GM23248 (cell line): ENCODE measurements at regions not wholly inside any gene's neighbourhood (a gene's known extent, or its start where the extent isn't known, plus 50 kb on each side); places are given as distances from the start of the nearest gene placed in this dataset.

Experiments
- DNase-seq: peaks from one replicate; pipeline ENCODE4 v3.0.0-alpha.2; 2015
- H2AFZ ChIP-seq: fragments of 200-600 bp; sonication (generic); 2 replicates; pipeline ENCODE4 v1.6.1; 2016; ENCODE audit warnings: antibody characterized with exemption
- H3F3A ChIP-seq: fragments of 200-600 bp; sonication (generic); 2 replicates; pipeline ENCODE4 v1.6.1; 2016; ENCODE audit warnings: mild to moderate bottlenecking, antibody characterized with exemption, mixed run types; ENCODE audit not compliant: insufficient read depth
- H3K27ac ChIP-seq: fragments of 200-600 bp; sonication (generic); 2 replicates; pipeline ENCODE4 v1.5.1; 2016; ENCODE audit warnings: mild to moderate bottlenecking
- H3K27me3 ChIP-seq: fragments of 200-600 bp; sonication (generic); replicated peaks from 2 replicates; pipeline ENCODE4 v1.6.1; 2016; ENCODE audit warnings: mild to moderate bottlenecking; ENCODE audit not compliant: insufficient read depth
- H3K36me3 ChIP-seq: fragments of 200-600 bp; sonication (generic); 2 replicates; pipeline ENCODE4 v1.6.1; 2016; ENCODE audit warnings: low read depth, mild to moderate bottlenecking
- H3K4me1 ChIP-seq: fragments of 200-600 bp; sonication (generic); 2 replicates; pipeline ENCODE4 v1.6.1; 2016; ENCODE audit warnings: mild to moderate bottlenecking; ENCODE audit not compliant: insufficient read depth
- H3K4me2 ChIP-seq: fragments of 200-600 bp; sonication (generic); one replicate; pipeline ENCODE4 v1.6.1; 2016; ENCODE audit warnings: mild to moderate bottlenecking; ENCODE audit not compliant: unreplicated experiment
- H3K4me3 ChIP-seq: fragments of 200-600 bp; sonication (generic); 2 replicates; pipeline ENCODE4 v1.5.1; 2016; ENCODE audit warnings: mild to moderate bottlenecking
- H3K79me2 ChIP-seq: fragments of 200-600 bp; sonication (generic); 2 replicates; pipeline ENCODE4 v1.6.1; 2016; ENCODE audit warnings: mild to moderate bottlenecking; ENCODE audit not compliant: insufficient read depth
- H3K9ac ChIP-seq: fragments of 200-600 bp; sonication (generic); 2 replicates; pipeline ENCODE4 v1.6.1; 2016; ENCODE audit warnings: mild to moderate bottlenecking
- H3K9me2 ChIP-seq: fragments of 200-600 bp; sonication (generic); 2 replicates; pipeline ENCODE4 v1.6.1; 2016; ENCODE audit warnings: mixed run types, mild to moderate bottlenecking, moderate library complexity; ENCODE audit not compliant: insufficient read depth
- H3K9me3 ChIP-seq: fragments of 200-600 bp; sonication (generic); one replicate; pipeline ENCODE4 v1.6.1; 2017; ENCODE audit warnings: low read depth
- H4K20me1 ChIP-seq: fragments of 200-600 bp; sonication (generic); 2 replicates; pipeline ENCODE4 v1.6.0; 2016; ENCODE audit not compliant: insufficient read depth
- EZH2 ChIP-seq: fragments of 200-600 bp; sonication (generic); IDR thresholded peaks from 2 replicates; pipeline ENCODE4 v1.6.1; 2018; ENCODE audit warnings: antibody characterized with exemption, mild to moderate bottlenecking; ENCODE audit not compliant: insufficient read depth, poor library complexity, severe bottlenecking
- EZH2phosphoT487 ChIP-seq: fragments of 200-600 bp; sonication (generic); IDR thresholded peaks from 2 replicates; pipeline ENCODE4 v1.6.1; 2018; ENCODE audit warnings: antibody characterized with exemption, moderate library complexity, mild to moderate bottlenecking, low read depth; ENCODE audit not compliant: insufficient read depth
- WGBS, 2 experiments: methylation state at CpG; one replicate each; pipeline ENCODE4 v1.1.6; 2015 to 2017; ENCODE audit warnings: low lambda C conversion rate in 2 of 2, low coverage in 1 of 2; ENCODE audit errors: missing lambda C conversion rate in 2 of 2; 5-methylcytosine and 5-hydroxymethylcytosine counted together
- in situ Hi-C: fragments of 300-500 bp; cut with MboI; formaldehyde crosslinking; loops from 2 replicates; pipeline ENCODE4 v1.15.0; 2020

GRCh38 chr10:105605918-105606317 lies 964.8 kb downstream of the SORCS3 start:
- Histone ChIP-seq H3K27me3 (no peaks in the 10 kb centered on the region), H3K4me1 (no peaks in the 10 kb centered on the region), H2AFZ (no peak overlapping the region), H3K4me2 (no peak overlapping the region), H3F3A (no peaks in the 10 kb centered on the region), H3K36me3 (no peaks in the 10 kb centered on the region), H3K27ac (no peak overlapping the region), H3K79me2 (no peaks in the 10 kb centered on the region), H3K4me3 (no peak overlapping the region), H3K9ac (no peak overlapping the region), H3K9me2 (no peaks in the 10 kb centered on the region), H3K9me3 (no peaks in the 10 kb centered on the region), H4K20me1 (no peaks in the 10 kb centered on the region)
- DNase-seq = no peak
- TF ChIP-seq EZH2 (no peak), EZH2phosphoT487 (no peak)
- in situ Hi-C loops = no loop called here

GRCh38 chr10:105605104-105605503 lies 964.0 kb downstream of the SORCS3 start:
- in situ Hi-C loops = no loop called here
- Histone ChIP-seq H4K20me1 (no peaks in the 10 kb centered on the region), H3K4me2 (no peak overlapping the region), H3K4me1 (no peaks in the 10 kb centered on the region), H2AFZ (no peak overlapping the region), H3K79me2 (no peaks in the 10 kb centered on the region), H3K9me3 (no peaks in the 10 kb centered on the region), H3K4me3 (no peak overlapping the region), H3K27ac (no peak overlapping the region), H3K36me3 (no peaks in the 10 kb centered on the region), H3K9me2 (no peaks in the 10 kb centered on the region), H3K27me3 (no peaks in the 10 kb centered on the region), H3F3A (no peaks in the 10 kb centered on the region), H3K9ac (no peak overlapping the region)
- DNase-seq = no peak
- TF ChIP-seq EZH2phosphoT487 (no peak), EZH2 (no peak)
- 37 to 47% methylated on average over 3 of the region's 3 CpGs for WGBS, 2 experiments

- Histone ChIP-seq H3K27me3 (no peaks in the 10 kb centered on the region), H3K4me1 (no peaks in the 10 kb centered on the region), H3K9me2 (no peaks in the 10 kb centered on the region), H3K36me3 (no peaks in the 10 kb centered on the region), H3K9me3 (no peaks in the 10 kb centered on the region), H3K4me2 (no peak overlapping the region), H3F3A (no peaks in the 10 kb centered on the region), H4K20me1 (no peaks in the 10 kb centered on the region), H3K79me2 (no peaks in the 10 kb centered on the region), H3K27ac (no peak overlapping the region), H3K9ac (no peak overlapping the region), H2AFZ (no peak overlapping the region), H3K4me3 (no peak overlapping the region)
- WGBS, 2 experiments = 6 to 17% methylated on average over 1 of the region's 1 CpG
- in situ Hi-C loops = no loop called here
- TF ChIP-seq EZH2 (no peak), EZH2phosphoT487 (no peak)
- DNase-seq = no peak
Observed at GRCh38 chr10:105598207-105598606, 957.1 kb downstream of the SORCS3 start.

GRCh38 chr10:105597312-105597711 lies 956.2 kb downstream of the SORCS3 start:
- Histone ChIP-seq H3K27ac (no peak overlapping the region), H3K9me3 (no peaks in the 10 kb centered on the region), H3K79me2 (no peaks in the 10 kb centered on the region), H3K9me2 (no peaks in the 10 kb centered on the region), H3K4me2 (no peak overlapping the region), H3K36me3 (no peaks in the 10 kb centered on the region), H3F3A (no peaks in the 10 kb centered on the region), H3K4me3 (no peak overlapping the region), H4K20me1 (no peaks in the 10 kb centered on the region), H3K9ac (no peak overlapping the region), H3K4me1 (no peaks in the 10 kb centered on the region), H2AFZ (no peak overlapping the region), H3K27me3 (no peaks in the 10 kb centered on the region)
- TF ChIP-seq EZH2 (no peak), EZH2phosphoT487 (no peak)
- in situ Hi-C loops = no loop called here
- DNase-seq = no peak
- 12 to 23% methylated on average over 1 of the region's 1 CpG for WGBS, 2 experiments

GRCh38 chr10:105596749-105597148 lies 955.7 kb downstream of the SORCS3 start:
- no peak overlapping the region for H3K9ac ChIP-seq
- in situ Hi-C loops = no loop called here
- H3K4me1 ChIP-seq = no peaks in the 10 kb centered on the region
- H3K36me3 ChIP-seq = no peaks in the 10 kb centered on the region
- H3K27me3 ChIP-seq = no peaks in the 10 kb centered on the region
- no peak overlapping the region for H3K4me3 ChIP-seq
- H3F3A ChIP-seq = no peaks in the 10 kb centered on the region
- no peak overlapping the region for H3K4me2 ChIP-seq
- WGBS, 2 experiments = 12 to 19% methylated on average over 3 of the region's 3 CpGs
- H3K27ac ChIP-seq = no peak overlapping the region
- DNase-seq = no peak
- no peak for TF ChIP-seq EZH2
- no peak for TF ChIP-seq EZH2phosphoT487
- H4K20me1 ChIP-seq = no peaks in the 10 kb centered on the region
- H3K9me2 ChIP-seq = no peaks in the 10 kb centered on the region
- no peaks in the 10 kb centered on the region for H3K9me3 ChIP-seq
- no peaks in the 10 kb centered on the region for H3K79me2 ChIP-seq
- H2AFZ ChIP-seq = no peak overlapping the region
